GM19351 (cell line): ENCODE measurements at regions not wholly inside any gene's neighbourhood (a gene's known extent, or its start where the extent isn't known, plus 50 kb on each side); places are given as distances from the start of the nearest gene placed in this dataset.
"Not testable (repeated sequence)": the region's sequence is repeated elsewhere in the genome, so short reads cannot be mapped to it uniquely, and the experiment has no call there.

ENCODE experiments used
- ATAC-seq: cut with Tn5 transposase; IDR thresholded peaks from one replicate; pipeline ENCODE4 v1.9.1; 2021; ENCODE audit warnings: mild to moderate bottlenecking, moderate library complexity; ENCODE audit not compliant: unreplicated experiment

- not testable (repeated sequence) for ATAC-seq
Measured at GRCh38 chr5:20940786-20941185, 952.8 kb upstream of the CDH18 start.

- not testable (repeated sequence) for ATAC-seq
Measured at GRCh38 chr5:20890936-20891335, 902.9 kb upstream of the CDH18 start.

- not testable (repeated sequence) for ATAC-seq
Measured at GRCh38 chr5:20875726-20876125, 887.7 kb upstream of the CDH18 start.

DNA sequence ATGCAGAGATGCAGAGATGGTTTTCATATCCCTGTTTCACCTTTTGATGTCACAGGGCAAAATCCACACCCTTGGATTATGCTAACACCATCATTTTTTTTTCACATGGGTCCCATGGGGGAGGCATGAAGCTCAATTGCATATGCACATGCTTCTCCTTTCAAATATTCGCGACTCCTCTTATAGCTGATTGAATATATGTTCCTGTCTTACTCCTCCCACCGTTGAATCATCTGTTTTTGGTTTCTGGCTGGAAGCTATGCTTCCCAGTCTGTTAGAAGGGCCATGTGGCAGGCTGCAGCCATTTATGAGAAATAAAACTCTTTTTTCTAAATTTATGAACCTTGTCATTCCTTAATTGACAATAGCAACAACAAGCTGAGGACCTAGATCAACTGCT, 877.9 kb upstream of the CDH18 start:
- not testable (repeated sequence) for ATAC-seq

DNA sequence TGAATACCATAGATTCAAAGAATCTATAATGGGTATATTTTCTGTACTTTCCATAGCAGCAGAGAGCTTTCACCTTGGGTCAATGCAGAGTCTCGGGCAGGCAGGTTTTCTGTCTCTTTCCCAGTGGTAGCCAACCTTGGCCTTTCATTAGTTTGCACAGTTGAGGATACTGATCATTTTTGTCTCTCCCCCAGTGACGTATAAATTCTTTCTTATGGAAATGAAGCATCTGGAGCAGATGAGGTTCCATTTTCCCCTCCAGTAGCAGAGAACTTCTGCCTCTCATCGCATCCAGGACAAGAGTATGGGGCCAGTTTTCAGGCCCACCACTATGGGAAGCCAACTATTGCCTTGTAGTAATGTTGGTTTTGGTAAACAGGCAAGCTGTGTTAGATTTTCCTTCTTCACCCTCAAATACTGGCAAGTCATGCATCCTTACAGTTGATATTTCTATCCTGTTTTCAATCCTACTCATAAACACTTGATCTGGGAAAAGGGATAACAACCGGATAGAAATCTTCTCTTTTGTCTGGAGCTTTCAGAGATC, 845.2 kb upstream of the CDH18 start:
- ATAC-seq: no peak

GRCh38 chr5:20832204-20833080, 844.4 kb upstream of the CDH18 start:
- no peak for ATAC-seq

GRCh38 chr5:20825951-20826350, 838.0 kb upstream of the CDH18 start:
- ATAC-seq: not testable (repeated sequence)

DNA sequence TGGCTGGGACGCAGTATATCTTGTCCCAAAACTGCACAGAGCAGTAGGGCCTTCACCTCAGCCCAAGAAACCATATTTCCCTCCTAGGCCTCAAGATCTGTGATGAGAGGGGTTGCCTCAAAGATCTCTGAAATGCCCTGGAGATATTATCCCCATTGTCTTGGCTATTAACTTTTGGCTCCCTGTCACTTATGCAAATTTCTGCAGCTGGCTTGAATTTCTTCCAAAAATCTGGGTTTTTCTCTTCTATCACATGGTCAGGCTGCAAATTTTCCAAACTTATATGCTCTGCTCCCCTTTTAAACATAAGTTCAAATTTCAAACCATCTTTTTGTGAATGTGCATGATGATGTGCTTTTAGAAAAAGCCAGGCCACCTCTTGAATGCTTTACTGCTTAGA, 809.2 kb upstream of the CDH18 start:
- not testable (repeated sequence) for ATAC-seq

- ATAC-seq: not testable (repeated sequence)
Measured at GRCh38 chr5:20784755-20785154, 796.8 kb upstream of the CDH18 start.

GRCh38 chr5:20783484-20783883, 795.5 kb upstream of the CDH18 start:
- ATAC-seq: not testable (repeated sequence)

- not testable (repeated sequence) for ATAC-seq
Measured at GRCh38 chr5:20771338-20771737, 783.3 kb upstream of the CDH18 start.

DNA sequence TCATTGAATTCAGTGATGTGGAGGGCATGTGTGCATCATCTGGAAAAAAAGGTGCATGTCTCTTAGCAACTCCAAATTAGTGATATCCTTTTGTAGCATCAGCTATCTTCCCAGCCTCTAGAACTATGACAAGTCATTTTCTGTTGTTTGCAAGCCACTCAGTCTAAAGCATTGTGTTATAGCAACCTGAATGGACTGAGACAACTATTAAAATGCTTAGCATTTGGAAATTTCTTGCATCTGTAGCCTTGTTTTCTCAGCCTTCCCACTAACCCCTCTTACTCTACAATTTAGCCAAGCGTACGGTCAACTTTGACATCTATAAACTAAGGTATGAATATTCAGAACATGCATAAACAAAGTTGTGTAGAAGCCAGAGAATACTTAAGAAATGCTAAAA, 777.1 kb upstream of the CDH18 start:
- ATAC-seq: not testable (repeated sequence)

GRCh38 chr5:20759459-20759858, 771.5 kb upstream of the CDH18 start:
- not testable (repeated sequence) for ATAC-seq

DNA sequence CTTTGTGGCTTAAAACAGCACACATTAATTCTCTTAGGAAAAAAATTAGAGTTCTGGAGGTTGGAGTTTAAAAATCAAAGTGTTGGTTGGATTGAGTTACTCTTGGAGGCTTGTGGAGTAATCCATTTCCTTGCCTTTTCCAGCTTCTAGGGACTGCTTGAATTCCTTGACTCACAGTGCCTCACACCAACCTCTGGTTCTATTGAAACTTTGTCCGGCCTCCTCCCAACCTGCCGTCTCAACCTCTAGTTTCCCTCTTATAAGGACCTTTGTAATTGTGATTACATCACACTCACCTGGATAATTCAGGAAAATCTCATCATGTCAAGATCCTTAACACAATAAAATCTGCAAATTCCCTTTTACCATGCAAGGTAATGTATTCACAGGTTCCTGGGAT, 764.2 kb upstream of the CDH18 start:
- ATAC-seq: not testable (repeated sequence)

DNA sequence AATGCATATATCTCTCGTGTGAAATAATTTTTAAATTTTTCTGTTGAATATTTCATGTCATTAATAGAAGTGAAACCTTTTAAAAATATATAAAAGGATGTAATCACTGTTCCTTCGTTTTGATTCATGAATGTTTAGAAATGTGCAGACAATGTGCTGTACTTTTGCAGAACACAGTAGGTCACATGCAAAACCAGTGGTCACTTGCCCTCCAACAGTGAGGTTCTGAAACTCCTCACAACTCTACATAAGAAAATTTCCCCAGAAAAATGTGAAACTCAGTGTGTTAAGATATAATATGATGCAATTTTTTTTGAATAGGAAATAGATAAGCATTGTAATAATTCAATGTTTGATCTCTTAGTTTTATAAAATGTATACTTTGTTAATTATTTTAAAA, 747.7 kb upstream of the CDH18 start:
- ATAC-seq: peak; percentile 88

- not testable (repeated sequence) for ATAC-seq
Measured at GRCh38 chr5:20732223-20732622, 744.2 kb upstream of the CDH18 start.

- ATAC-seq: not testable (repeated sequence)
Measured at GRCh38 chr5:20721286-20721685, 733.3 kb upstream of the CDH18 start.

DNA sequence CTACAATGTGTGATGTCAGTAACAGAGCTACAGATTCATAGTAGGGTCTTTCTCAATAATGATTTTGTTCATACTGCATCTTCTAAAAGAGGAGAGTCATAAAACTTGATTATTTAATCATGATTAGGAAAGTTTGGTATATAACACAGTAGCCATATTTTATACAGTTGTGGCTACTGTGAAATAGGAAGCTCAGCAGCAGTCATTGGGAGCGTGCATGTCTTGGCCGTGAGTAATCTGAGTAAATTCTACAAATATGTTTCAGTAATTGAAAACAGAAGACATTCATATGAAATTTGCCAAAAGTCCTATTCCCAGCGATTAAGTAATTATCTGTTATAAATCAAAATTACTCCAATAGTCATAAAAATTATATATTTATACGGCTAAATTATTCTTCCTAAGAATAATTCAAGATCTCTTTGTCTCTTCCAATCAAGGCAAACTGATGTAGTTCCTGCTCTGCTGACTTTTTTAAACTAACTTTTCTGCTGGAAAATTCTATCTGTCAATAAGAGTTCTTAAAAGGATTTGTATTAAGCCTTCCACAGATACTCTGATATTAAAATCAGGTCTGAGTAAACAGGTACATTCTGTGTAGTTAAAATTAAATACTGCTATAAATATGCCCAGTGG, 723.6 kb upstream of the CDH18 start:
- not testable (repeated sequence) for ATAC-seq

DNA sequence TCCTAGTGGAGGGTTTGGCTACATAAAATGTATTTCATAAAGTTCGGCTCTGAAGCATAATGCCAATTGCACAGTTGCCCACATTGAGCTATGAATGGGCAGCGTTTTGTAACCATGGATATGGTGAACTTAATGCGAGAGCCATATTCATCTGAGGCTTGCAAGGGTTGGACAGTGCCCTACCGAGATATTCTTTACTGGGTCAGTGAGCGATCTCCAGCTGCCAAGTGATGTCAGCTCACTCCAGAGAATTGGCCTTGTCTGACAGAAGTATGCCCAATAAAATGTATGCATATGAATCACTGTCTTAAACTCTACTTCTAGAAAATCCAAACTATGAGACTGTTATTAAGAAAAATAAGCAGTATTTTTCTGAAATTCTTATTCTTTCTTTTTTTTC, 719.6 kb upstream of the CDH18 start:
- ATAC-seq: not testable (repeated sequence)

- no peak for ATAC-seq
Measured at GRCh38 chr5:20694121-20694520, 706.1 kb upstream of the CDH18 start.

- ATAC-seq: no peak
Measured at GRCh38 chr5:20692913-20693312, 704.9 kb upstream of the CDH18 start.
